HEK293T (cell line): ENCODE measurements at regions not wholly inside any gene's neighbourhood (a gene's known extent, or its start where the extent isn't known, plus 50 kb on each side); places are given as distances from the start of the nearest gene placed in this dataset.

Experiments
- ARNT ChIP-seq: fragments of 450-650 bp; IDR thresholded peaks from 2 replicates; pipeline ENCODE4 v1.6.1; 2017; ENCODE audit warnings: mild to moderate bottlenecking
- ELF4 ChIP-seq: fragments of 450-650 bp; IDR thresholded peaks from 2 replicates; pipeline ENCODE4 v1.6.1; 2017; ENCODE audit warnings: antibody characterized with exemption
- FOXA1 ChIP-seq: fragments of 450-650 bp; IDR thresholded peaks from 2 replicates; pipeline ENCODE4 v1.6.1; 2016; ENCODE audit warnings: mild to moderate bottlenecking
- FOXK2 ChIP-seq: fragments of 450-650 bp; IDR thresholded peaks from 2 replicates; pipeline ENCODE4 v1.6.1; 2016; ENCODE audit warnings: mild to moderate bottlenecking
- FOXM1 ChIP-seq: fragments of 450-650 bp; IDR thresholded peaks from 2 replicates; pipeline ENCODE4 v1.6.1; 2017; ENCODE audit warnings: mild to moderate bottlenecking, borderline replicate concordance
- HDGF ChIP-seq: fragments of 450-650 bp; IDR thresholded peaks from 2 replicates; pipeline ENCODE4 v1.6.1; 2017; ENCODE audit warnings: antibody characterized with exemption, borderline replicate concordance
- TARDBP ChIP-seq: fragments of 450-650 bp; IDR thresholded peaks from 2 replicates; pipeline ENCODE4 v1.6.1; 2016

DNA sequence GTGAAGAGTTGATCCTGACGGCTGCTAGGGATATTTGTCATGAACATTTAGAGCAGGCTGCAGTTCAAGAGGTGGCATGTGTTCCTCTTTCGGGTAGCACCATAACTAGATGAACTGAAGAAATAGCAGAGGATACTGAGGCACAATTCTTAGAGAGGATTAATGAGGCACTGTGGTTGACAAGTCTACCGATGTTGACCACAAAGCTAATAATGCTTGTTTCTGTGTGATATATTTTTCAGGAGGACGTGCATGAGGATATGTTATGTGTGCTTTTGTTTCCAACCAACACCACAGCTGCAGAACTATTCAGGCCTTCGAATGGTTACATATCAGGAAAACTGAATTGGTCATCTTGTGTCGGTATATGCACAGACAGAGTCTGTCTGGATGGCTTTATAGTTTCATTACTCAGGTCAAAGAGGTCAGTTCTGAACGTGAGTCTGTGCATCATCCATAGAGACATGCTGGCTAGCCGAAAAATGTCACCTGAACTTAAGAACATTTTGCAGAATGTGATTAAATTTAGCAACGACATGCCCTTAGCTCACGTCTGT is 210.1 kb upstream of the IRS2 start:
- TF ChIP-seq FOXA1 (no peak), FOXM1 (no peak), ARNT (no peak), HDGF (no peak), TARDBP (no peak), FOXK2 (no peak), ELF4 (no peak)
